A172 (cell line): ENCODE measurements at regions not wholly inside any gene's neighbourhood (a gene's known extent, or its start where the extent isn't known, plus 50 kb on each side); places are given as distances from the start of the nearest gene placed in this dataset.
"Not testable (repeated sequence)": the region's sequence is repeated elsewhere in the genome, so short reads cannot be mapped to it uniquely, and the experiment has no call there.

Source experiments
- DNase-seq: peaks from one replicate; pipeline ENCODE4 v3.0.0-alpha.2; 2015; ENCODE audit warnings: low spot score

DNA sequence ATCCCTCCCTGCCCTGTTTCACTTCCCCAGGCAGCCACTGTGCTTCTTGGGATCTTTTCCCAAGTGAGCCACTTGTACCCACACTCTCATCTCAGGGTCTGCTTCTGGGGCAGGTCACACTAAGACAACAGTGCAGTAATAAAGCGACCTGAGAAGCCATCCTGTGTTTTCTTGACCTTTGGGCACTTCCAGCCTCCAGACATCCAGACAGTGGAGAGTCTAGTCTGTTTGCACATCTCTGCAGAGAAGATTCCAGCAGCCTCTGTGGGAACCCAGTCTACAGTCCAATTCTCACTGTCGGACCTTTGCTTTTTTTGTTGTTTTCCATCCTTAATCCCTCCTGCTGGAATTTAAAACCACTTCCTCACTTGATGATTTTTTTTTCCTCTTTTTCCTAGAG lies 50.3 kb upstream of the ATP6AP2 start:
- no peak for DNase-seq

DNA sequence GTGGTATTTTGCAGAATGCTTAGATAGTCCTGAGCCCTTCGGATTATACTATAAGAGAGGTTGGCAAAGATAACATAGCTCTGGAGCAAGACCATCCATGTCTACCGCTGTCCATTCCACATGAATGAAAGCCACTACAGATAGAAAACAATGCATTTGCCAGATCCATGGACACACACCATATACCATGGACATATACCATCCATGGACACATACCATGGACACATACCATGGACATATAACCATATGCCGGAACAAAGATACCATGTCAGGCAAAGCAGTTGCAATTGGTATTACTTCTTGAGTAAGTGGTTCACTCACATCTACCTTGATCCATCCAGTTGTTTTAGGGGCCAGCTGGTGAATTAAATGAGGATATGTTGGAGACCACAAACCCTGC lies 53.2 kb upstream of the ATP6AP2 start:
- no peak for DNase-seq

DNA sequence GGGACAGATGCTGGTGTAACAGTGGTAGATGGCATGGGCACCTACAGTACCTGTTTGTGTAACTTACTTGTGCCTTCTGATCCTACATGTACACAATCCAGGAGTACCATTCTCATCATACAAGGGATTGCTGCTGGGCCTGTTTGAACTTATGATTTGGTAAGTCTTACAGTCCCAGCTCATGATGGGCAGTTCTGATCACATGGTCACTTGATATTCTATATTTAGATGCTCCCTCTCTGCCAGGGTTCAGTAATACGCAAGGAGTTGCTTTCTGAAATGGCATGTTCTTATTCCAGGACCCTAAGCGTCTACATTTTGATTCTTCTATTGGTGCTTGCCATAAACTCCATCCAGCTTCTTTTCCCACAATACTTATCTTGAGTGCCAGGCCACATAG lies 54.4 kb upstream of the ATP6AP2 start:
- no peak for DNase-seq

- not testable (repeated sequence) for DNase-seq
These were observed 54.9 kb upstream of the ATP6AP2 start for GRCh38 chrX:40525901-40526300.

GRCh38 chrX:40524423-40524822 lies 56.3 kb upstream of the ATP6AP2 start:
- no peak for DNase-seq

GRCh38 chrX:40523852-40524251 lies 56.9 kb upstream of the ATP6AP2 start:
- no peak for DNase-seq

DNA sequence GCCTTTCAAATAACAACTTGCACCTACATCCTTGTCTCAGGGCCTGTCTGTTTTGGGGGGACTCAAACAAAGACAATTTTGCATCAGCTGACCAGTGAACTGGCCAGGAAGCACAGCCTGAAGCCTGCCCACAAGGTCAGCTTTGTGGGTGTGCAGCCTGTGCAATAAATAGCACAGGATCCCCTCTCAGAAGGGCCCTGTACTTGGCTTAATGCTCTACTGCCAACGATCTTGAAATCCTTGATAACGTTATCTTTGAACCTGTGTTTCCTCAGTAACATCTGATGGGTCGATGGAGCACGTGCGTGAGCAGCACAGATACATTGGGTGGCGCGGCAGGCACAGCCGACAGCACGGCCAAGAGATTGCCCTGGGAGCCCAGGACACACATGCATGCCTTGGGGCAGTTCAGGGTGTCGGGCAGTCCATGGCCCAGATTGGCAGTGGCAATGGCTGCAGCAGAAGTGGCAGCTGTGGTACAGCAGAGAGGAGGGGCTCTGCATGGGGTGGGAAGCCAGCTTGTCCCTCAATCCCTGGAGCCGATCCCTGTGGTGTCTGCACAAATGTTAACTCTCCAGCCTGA lies 58.8 kb upstream of the ATP6AP2 start:
- no peak for DNase-seq

- no peak for DNase-seq
These were observed 66.4 kb upstream of the ATP6AP2 start for GRCh38 chrX:40514376-40514775.

DNA sequence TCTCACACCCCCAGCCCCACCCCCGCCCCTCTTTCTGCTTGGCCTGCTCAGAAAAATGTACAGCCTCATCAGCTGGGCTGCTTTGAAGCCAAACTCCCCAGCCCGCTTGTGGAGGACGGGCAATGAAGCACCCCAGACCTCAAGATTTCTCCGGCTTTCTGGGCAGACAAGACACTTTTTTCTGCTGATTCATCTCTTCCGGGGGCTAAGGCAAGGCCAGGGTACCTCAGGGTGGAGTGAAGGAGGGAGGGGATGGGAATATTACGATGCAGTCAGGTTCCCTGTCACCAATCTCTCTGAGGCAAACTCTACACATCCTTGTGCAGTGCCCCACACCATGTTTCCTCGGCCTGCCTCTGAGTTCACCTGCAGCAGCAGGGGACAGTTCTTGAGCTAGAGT lies 66.9 kb upstream of the ATP6AP2 start:
- no peak for DNase-seq

GRCh38 chrX:40513012-40513411 lies 67.8 kb upstream of the ATP6AP2 start:
- DNase-seq: no peak

- DNase-seq: no peak
These were observed 69.5 kb upstream of the ATP6AP2 start for GRCh38 chrX:40511258-40511657.

- no peak for DNase-seq
These were observed 72.2 kb upstream of the ATP6AP2 start for GRCh38 chrX:40508560-40508959.

- DNase-seq: no peak
These were observed 74.4 kb upstream of the ATP6AP2 start for GRCh38 chrX:40506201-40506985.

DNA sequence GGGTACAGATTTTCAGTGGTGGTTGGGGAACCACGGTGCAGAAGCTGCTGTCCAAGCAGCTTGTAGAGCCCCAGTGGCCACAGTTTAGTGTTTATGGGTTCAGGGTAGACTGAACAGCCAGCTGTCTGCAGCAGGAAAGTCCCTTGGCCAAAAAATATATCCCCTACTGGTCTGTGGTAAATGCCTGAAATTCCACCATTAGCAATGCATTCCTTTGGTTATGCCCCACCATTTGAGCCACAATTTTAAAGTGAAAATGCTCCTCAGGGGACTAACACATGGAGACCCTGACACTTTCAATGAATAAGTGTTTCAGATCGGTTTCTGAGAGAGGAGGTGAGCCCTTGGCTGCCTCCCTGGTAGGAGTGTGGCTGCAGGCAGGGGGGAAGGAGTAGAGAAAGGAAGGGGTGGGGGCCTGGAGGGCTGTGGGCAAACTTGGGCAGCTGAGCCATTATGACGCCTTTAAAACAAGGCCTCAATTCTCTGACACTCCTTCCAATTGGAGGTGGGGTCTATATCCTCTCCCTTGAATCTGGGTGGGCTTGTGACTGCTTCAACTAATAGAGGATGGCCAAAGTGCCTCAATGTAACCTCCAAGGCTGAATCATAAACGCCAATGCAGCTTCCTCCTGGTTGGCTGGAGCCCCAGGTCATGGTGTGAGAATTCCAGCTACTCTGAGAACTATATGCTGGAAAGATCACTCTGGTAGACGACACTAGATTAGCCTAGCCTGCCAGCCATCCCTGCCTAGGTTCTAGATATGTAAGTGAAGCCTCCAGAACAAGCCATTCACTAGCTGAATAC lies 75.8 kb upstream of the ATP6AP2 start:
- peak; percentile 87 for DNase-seq

- no peak for DNase-seq
These were observed 77.7 kb upstream of the ATP6AP2 start for GRCh38 chrX:40503094-40503493.

DNA sequence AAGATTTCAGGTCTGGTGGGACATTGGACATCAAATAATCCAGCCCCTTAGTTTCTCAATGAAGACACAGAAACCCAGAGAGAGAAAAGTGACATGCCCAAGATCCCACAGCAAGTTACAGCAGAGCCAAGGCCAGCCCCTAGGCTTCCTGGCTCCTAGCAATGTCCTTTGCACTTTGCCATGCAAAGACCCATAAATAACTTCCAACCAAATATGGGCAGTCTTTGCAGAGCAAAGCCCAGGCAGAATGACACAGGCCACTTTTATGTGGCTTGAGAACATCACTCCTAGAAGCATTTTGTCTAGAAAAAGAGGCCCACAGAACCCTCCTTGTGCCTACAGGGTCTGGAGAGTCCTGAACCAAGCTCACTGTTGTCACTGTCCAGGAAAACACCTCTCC lies 78.1 kb upstream of the ATP6AP2 start:
- no peak for DNase-seq

DNA sequence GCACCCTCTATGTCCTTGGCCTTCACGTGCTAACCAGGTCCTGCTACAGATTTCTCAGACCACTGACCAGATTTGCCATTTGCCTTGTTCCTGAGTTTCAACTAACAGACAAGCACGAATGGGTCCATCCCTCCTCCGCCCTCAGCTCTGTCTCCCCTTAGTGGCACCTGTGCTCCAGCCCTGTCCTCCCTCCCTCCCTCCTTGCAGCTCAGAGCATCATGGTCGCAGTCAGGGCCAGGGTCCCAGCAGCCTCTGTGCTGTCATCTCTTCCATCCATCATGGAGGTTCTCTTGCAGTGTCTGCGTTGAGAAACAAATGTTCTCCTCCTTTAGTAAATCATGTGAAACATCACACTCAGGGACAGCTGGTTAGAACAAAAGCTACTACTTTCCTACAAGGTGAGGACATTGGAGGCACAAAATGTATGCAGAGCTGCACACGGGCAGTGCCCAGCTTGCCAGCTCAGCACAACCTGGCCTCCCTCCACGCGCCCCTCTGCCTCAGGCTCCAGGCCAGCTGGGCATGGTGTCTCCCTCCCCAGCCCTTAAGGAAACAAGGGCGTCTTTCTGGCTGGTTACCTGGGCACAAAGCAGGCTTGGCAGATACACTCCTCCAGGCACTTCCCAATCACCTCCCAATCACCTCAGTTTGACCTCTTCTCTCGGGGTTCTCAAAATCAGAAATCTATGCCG lies 79.5 kb upstream of the ATP6AP2 start:
- no peak for DNase-seq

DNA sequence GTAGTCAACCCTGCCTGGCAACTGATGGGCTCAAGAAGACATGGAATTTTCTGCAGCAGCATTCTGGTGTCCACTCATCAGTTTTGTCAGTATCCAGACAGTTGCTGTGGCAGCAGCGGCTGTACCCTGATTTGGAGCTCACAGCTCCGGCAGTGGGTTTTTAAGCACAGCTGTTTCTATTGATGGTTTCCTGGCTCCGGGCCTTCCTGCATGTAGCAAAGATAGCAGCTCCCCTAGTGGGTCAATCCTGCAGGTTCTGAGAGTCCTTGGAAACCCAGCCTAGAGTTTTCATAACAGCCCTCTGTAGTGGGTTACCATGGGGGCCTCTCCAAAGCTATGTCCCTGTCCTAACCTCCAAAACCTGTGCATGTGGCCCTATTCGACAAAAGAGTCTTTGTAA lies 84.0 kb upstream of the ATP6AP2 start:
- no peak for DNase-seq

DNA sequence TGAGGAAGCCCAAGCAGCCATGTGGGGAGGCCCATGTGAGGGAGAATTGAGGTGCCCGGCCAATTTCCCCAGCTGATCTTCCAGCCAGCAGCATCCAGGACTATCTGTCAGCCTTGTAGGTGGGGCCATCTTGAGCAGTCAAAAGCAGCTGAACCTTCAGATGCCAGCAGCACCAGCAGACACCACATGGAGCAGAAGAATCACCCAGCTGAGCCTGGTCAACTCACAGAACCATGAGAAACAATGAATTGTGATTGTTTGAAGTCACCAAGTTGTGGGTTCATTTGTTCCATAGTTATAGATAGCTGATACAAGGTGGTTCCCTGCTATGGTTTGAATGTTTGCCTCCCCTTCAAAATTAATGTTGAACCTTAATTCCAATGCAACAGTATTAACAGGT lies 85.1 kb upstream of the ATP6AP2 start:
- no peak for DNase-seq

GRCh38 chrX:40494005-40494404 lies 86.8 kb upstream of the ATP6AP2 start:
- DNase-seq: no peak

GRCh38 chrX:40488296-40488695 lies 92.5 kb upstream of the ATP6AP2 start:
- no peak for DNase-seq

DNA sequence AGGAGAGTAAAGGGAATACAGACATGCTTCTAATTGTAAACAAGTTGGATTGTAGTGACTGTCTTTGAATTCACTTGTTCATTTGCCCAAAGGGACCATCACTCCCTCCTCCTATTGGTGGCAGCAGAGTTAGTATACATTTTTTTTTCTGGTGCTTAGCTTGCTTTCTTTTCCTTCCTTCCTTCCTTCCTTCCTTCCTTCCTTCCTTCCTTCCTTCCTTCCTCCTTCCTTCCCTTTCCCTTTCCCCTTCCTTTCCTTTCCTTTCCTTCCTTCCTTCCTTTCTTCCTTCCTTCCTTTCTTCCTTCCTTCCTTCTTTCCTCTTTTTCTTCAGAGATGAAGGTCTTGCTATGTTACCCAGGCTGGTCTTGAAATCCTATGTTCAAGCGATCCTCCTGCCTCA lies 94.8 kb upstream of the ATP6AP2 start:
- DNase-seq: no peak
